Mononuclear cell (primary cell): ENCODE measurements at regions not wholly inside any gene's neighbourhood (a gene's known extent, or its start where the extent isn't known, plus 50 kb on each side); places are given as distances from the start of the nearest gene placed in this dataset.

Experiments used
- H3K27me3 ChIP-seq: 2 replicates; pipeline ENCODE4 v1.6.0; 2011; ENCODE audit warnings: low read length, control low read depth; ENCODE audit not compliant: insufficient read depth
- H3K4me1 ChIP-seq: 2 replicates; pipeline ENCODE4 v1.5.1; 2011; ENCODE audit warnings: mild to moderate bottlenecking, low read length, control low read depth; ENCODE audit not compliant: insufficient read depth
- H3K4me3 ChIP-seq: 2 replicates; pipeline ENCODE4 v1.5.1; 2011; ENCODE audit warnings: mild to moderate bottlenecking, low read length, moderate library complexity
- H3K9me3 ChIP-seq: 2 replicates; pipeline ENCODE4 v1.5.1; 2011; ENCODE audit warnings: low read depth, mild to moderate bottlenecking, control low read depth, low read length

- Histone ChIP-seq H3K4me1 (no peaks in the 10 kb centered on the region), H3K4me3 (no peak overlapping the region), H3K27me3 (no peaks in the 10 kb centered on the region), H3K9me3 (no peaks in the 10 kb centered on the region)
Measured at GRCh38 chr2:207397917-207398655, 131.7 kb upstream of the CREB1 start.

DNA sequence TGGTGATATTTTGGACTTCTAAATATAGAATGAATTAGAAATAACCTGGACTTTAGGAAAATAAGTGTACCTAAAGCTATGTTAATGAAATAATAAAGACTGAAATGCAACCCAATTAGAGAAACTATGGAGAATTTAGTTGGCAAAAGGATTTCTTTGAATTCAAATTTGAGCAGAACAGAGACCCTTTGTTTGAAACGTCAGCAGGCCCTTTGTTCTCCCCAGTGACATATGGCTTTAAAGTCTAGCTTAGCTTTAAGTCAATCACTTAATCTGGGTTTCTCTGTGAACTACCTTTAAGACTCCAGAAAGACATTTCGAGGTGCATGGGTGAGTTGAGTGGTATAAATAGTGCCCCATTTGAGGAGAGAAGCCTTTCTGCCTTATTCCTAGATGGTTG, 130.5 kb upstream of the CREB1 start:
- no peak overlapping the region for H3K4me3 ChIP-seq
- H3K27me3 ChIP-seq = no peaks in the 10 kb centered on the region
- H3K4me1 ChIP-seq = no peaks in the 10 kb centered on the region
- H3K9me3 ChIP-seq = no peaks in the 10 kb centered on the region

- Histone ChIP-seq H3K27me3 (no peaks in the 10 kb centered on the region), H3K4me3 (no peak overlapping the region), H3K9me3 (no peaks in the 10 kb centered on the region), H3K4me1 (no peaks in the 10 kb centered on the region)
Measured at GRCh38 chr2:207401338-207401737, 128.4 kb upstream of the CREB1 start.

DNA sequence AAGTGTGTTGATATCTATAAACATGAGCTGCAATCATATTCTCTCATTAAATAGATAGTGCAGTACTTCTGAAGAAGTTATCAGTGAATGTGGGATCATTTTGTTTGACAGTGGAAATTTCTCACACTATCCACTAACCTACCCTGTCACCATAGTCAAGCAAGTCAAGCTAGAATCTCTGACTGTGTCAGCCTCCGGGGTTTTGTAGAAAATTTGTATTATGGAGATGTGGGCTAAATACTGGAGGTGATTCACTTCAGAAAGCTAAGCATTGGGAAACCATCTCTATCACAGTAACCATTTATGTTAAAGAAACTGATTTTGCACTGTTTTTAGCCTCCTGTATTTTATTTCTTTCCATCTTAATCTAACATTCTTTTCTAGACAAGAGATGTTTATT, 126.6 kb upstream of the CREB1 start:
- no peak overlapping the region for H3K4me3 ChIP-seq
- no peaks in the 10 kb centered on the region for H3K4me1 ChIP-seq
- no peaks in the 10 kb centered on the region for H3K9me3 ChIP-seq
- H3K27me3 ChIP-seq = no peaks in the 10 kb centered on the region

GRCh38 chr2:207403950-207404349, 125.8 kb upstream of the CREB1 start:
- H3K9me3 ChIP-seq = no peaks in the 10 kb centered on the region
- no peaks in the 10 kb centered on the region for H3K4me1 ChIP-seq
- H3K27me3 ChIP-seq = no peaks in the 10 kb centered on the region
- no peak overlapping the region for H3K4me3 ChIP-seq

GRCh38 chr2:207405150-207405549, 124.6 kb upstream of the CREB1 start:
- H3K27me3 ChIP-seq = no peaks in the 10 kb centered on the region

DNA sequence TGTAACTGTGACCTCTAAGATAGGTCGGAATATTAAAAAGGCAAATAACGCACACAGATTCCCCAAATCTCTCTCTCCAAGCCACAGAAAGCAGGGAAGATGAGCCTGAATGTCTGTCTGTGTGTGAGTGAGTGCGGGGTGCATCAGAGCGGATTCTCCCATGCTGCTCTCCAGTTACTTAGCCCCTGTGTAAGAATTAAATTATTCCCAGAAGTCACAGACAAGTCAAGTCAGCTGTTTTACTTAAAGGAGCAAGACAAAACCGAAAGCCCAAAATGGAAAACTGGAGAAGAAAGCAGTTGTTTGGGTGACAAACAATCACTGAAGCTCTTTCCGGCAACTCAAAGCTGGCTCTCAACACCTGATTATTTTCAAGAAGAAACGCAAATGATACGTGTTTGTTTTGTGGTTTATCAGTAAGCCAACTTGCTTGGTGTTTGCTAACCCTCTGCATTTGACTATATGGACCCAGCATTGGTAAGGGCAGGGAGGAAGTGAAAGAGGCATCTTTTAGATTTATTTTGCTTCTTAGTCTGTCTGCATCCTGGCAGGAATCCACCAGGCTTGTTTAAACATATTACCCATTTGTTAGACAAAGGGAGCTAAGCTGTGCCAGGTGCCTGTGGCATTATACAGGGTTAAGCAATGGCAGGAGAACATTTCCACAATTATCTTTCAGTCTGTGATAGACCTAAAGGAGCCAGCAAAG, 121.5 kb upstream of the CREB1 start:
- Histone ChIP-seq H3K4me3 (no peak overlapping the region), H3K27me3 (no peaks in the 10 kb centered on the region), H3K9me3 (no peaks in the 10 kb centered on the region), H3K4me1 (no peaks in the 10 kb centered on the region)

More at GRCh38 chr2:207405150-207405549, 124.6 kb upstream of the CREB1 start:
- H3K9me3 ChIP-seq = no peaks in the 10 kb centered on the region
- no peaks in the 10 kb centered on the region for H3K4me1 ChIP-seq
- no peak overlapping the region for H3K4me3 ChIP-seq

DNA sequence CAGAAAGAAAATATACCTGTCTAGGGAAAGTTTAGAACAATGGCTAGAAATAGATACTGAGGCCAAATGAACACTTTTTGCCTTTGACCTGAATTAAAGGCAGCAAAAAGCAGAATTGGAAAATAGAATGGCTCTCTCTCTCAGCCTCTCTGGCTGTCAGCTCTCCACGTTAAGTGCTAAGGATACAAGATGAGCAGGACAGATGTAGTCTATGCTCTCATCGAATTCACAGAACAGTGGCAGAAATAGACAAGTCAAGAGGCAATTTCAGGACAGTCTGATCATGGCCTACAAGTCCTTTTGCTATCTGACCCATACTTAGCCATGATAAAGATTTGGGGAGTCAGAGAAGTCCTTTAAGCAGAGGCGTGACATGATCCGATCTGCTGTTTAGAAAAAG, 120.2 kb upstream of the CREB1 start:
- Histone ChIP-seq H3K4me3 (no peak overlapping the region), H3K27me3 (no peaks in the 10 kb centered on the region), H3K9me3 (no peaks in the 10 kb centered on the region), H3K4me1 (no peaks in the 10 kb centered on the region)

DNA sequence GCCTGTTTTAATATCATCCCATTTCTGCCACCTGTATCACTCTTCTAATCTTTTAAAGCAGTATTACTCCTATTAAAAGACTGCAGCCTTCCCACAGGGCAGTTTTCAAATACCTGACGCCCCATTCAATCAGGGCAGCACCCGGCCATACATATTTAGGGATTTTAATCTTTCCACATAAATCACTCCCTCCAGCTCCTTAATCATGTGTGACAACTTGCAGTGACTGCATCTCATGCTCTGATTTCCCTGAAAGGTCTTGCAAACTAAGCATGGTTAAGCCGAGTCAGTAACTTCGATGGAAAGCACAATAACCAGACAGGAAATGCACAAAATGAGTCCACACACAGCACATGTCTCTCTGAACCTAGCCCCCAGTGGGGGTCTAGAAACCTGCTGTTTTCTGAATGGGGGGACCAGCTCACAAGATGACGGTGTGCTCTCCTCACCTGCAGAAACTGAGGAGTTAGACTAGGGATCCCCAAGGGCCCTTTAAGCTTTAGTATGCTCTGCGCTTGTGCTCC, 116.9 kb upstream of the CREB1 start:
- H3K4me1 ChIP-seq = no peaks in the 10 kb centered on the region
- H3K9me3 ChIP-seq = no peaks in the 10 kb centered on the region
- H3K27me3 ChIP-seq = no peaks in the 10 kb centered on the region
- H3K4me3 ChIP-seq = no peak overlapping the region

DNA sequence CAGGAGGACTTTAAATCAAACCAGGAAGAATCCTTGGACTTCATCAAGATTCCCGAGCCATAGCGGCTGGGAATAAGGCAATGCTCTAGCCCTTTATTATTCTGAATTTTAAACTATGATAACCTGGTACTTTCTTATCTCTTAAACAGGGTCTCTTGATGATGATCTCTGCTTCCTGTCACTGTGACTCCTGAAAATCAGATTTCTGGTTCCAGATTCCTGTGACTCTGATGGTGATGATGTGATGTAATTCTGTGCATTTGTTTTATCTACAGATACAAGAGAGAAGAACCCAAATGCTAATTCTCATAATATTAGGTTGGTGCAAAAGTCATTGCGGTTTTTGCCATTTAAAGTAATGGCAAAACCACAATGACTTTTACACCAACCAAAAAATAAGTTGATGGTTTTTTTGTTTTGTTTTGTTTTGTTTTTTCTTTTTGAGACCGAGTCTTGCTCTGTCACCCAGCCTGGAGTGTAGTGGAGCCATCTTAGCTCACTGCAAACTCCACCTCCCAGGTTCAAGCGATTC, 116.3 kb upstream of the CREB1 start:
- Histone ChIP-seq H3K27me3 (peaks cover 3% of the 10 kb centered on the region), H3K4me1 (no peaks in the 10 kb centered on the region), H3K4me3 (no peak overlapping the region), H3K9me3 (no peaks in the 10 kb centered on the region)

DNA sequence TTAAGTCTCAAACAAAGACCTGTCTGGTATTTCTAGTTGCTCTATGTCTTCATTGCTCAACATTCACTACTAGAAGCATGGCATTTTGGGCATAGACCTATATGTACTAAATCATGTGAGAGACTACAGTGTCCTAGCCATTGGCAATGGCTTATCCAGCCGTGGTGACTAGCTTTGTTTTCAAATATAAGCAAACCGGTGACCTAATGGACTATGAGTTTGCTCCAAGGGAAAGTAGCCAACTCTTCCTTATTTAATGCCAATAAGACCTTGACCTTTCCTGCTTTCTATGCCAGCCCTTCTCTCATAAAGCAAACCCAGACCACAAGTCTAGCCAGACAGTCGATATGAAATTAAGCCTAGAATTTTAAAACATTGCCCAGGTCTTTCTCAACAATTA, 113.7 kb upstream of the CREB1 start:
- H3K27me3 ChIP-seq = peaks cover 3% of the 10 kb centered on the region
- H3K9me3 ChIP-seq = no peaks in the 10 kb centered on the region
- H3K4me1 ChIP-seq = no peaks in the 10 kb centered on the region
- H3K4me3 ChIP-seq = no peak overlapping the region

- no peak overlapping the region for H3K4me3 ChIP-seq
- H3K9me3 ChIP-seq = no peaks in the 10 kb centered on the region
- H3K4me1 ChIP-seq = no peaks in the 10 kb centered on the region
- peaks cover 3% of the 10 kb centered on the region for H3K27me3 ChIP-seq
Measured at GRCh38 chr2:207416900-207417299, 112.9 kb upstream of the CREB1 start.

DNA sequence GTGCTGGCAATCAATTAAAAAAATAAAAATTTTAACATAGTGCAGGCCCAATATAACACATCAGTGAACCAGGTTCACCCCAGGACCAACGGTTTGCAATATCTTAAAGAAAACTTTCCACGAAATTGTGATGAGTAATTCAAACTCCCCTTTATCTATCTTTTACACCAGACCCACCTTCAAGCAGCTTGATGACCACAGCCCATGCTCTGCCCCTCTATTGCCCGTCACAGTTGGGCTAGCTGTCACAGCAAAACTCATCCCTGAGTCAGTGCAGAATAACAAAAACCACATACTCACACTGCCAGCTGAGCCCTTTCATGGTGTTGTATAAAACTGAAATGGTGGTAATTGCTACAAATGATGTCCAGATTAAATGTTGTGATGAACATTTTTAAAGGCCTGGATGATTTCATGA, 112.5 kb upstream of the CREB1 start:
- H3K9me3 ChIP-seq = no peaks in the 10 kb centered on the region
- no peak overlapping the region for H3K4me3 ChIP-seq
- peaks cover 3% of the 10 kb centered on the region for H3K27me3 ChIP-seq
- no peaks in the 10 kb centered on the region for H3K4me1 ChIP-seq

GRCh38 chr2:207418419-207418818, 111.3 kb upstream of the CREB1 start:
- H3K4me1 ChIP-seq = no peaks in the 10 kb centered on the region
- no peaks in the 10 kb centered on the region for H3K9me3 ChIP-seq
- peaks cover 3% of the 10 kb centered on the region for H3K27me3 ChIP-seq
- no peak overlapping the region for H3K4me3 ChIP-seq

- no peak overlapping the region for H3K4me3 ChIP-seq
- no peaks in the 10 kb centered on the region for H3K9me3 ChIP-seq
- H3K4me1 ChIP-seq = peaks cover 5% of the 10 kb centered on the region
- peaks cover 3% of the 10 kb centered on the region for H3K27me3 ChIP-seq
Measured at GRCh38 chr2:207419331-207419730, 110.4 kb upstream of the CREB1 start.
